PC-9 (cell line): ENCODE measurements at regions not wholly inside any gene's neighbourhood (a gene's known extent, or its start where the extent isn't known, plus 50 kb on each side); places are given as distances from the start of the nearest gene placed in this dataset.
"Not testable (repeated sequence)": the region's sequence is repeated elsewhere in the genome, so short reads cannot be mapped to it uniquely, and the experiment has no call there.

ENCODE experiments used
- BruUV-seq: library from RNA; stranded (reverse); fragments of 400-500 nt; replicated peaks from 2 replicates; lab custom pipeline; 2021; lab: Mats Ljungman, UMichigan
- CTCF ChIA-PET: fragments of 300-600 bp; sonication (Branson Sonifier 250); formaldehyde crosslinking; loops from one replicate; lab custom pipeline; 2022; ENCODE audit warnings: antibody characterized with exemption; lab: Charles Lee
- POLR2A ChIA-PET: fragments of 300-600 bp; sonication (Branson Sonifier 250); formaldehyde crosslinking; loops from one replicate; lab custom pipeline; 2022; ENCODE audit warnings: antibody characterized with exemption; ENCODE audit not compliant: unreplicated experiment; lab: Charles Lee
- DNase-seq, 2 experiments: peaks; one replicate each; pipeline versions ENCODE4 v3.0.0 to v3.0.0-alpha.2; 2015 to 2022; ENCODE audit warnings: mixed read lengths in 1 of 2
- H2AFZ ChIP-seq: fragments of 200-600 bp; sonication (generic); 2 replicates; pipeline ENCODE4 v1.8.1; 2017; ENCODE audit warnings: antibody characterized with exemption
- H3F3A ChIP-seq: fragments of 200-600 bp; sonication (generic); 2 replicates; pipeline ENCODE4 v1.8.1; 2017; ENCODE audit warnings: antibody characterized with exemption, mild to moderate bottlenecking, low read depth; ENCODE audit not compliant: insufficient read depth
- H3K27ac ChIP-seq: fragments of 200-600 bp; sonication (generic); 2 replicates; pipeline ENCODE4 v1.6.1; 2016; ENCODE audit warnings: mixed run types
- H3K27me3 ChIP-seq: fragments of 200-600 bp; sonication (generic); 2 replicates; pipeline ENCODE4 v1.6.1; 2016; ENCODE audit warnings: low read depth, mixed run types; ENCODE audit not compliant: insufficient read depth
- H3K36me3 ChIP-seq: fragments of 200-600 bp; sonication (generic); 2 replicates; pipeline ENCODE4 v1.6.1; 2016; ENCODE audit warnings: low read depth, mixed run types
- H3K4me1 ChIP-seq: fragments of 200-600 bp; sonication (generic); replicated peaks from 2 replicates; pipeline ENCODE4 v1.6.1; 2016; ENCODE audit warnings: mixed run types; ENCODE audit not compliant: insufficient read depth
- H3K4me2 ChIP-seq: fragments of 200-600 bp; sonication (generic); 2 replicates; pipeline ENCODE4 v1.6.1; 2017; ENCODE audit warnings: mixed run types
- H3K4me3 ChIP-seq: fragments of 200-600 bp; sonication (generic); 2 replicates; pipeline ENCODE4 v1.6.1; 2016; ENCODE audit warnings: mixed run types
- H3K79me2 ChIP-seq: fragments of 200-600 bp; sonication (generic); 2 replicates; pipeline ENCODE4 v1.6.1; 2017; ENCODE audit warnings: low read depth, mixed run types
- H3K9me2 ChIP-seq: fragments of 200-600 bp; sonication (generic); 2 replicates; pipeline ENCODE4 v1.8.1; 2017; ENCODE audit warnings: mild to moderate bottlenecking; ENCODE audit not compliant: insufficient read depth
- H3K9me3 ChIP-seq: fragments of 200-600 bp; sonication (generic); 2 replicates; pipeline ENCODE4 v1.8.1; 2016; ENCODE audit warnings: low read depth; ENCODE audit not compliant: insufficient read depth
- H4K20me1 ChIP-seq: fragments of 200-600 bp; sonication (generic); 2 replicates; pipeline ENCODE4 v1.8.1; 2017; ENCODE audit not compliant: insufficient read depth
- EZH2 ChIP-seq: fragments of 200-600 bp; sonication (generic); IDR thresholded peaks from 2 replicates; pipeline ENCODE4 v1.8.0; 2017; ENCODE audit warnings: antibody characterized with exemption, low read depth
- intact Hi-C: fragments of 100-400 bp; cut with micrococcal nuclease; formaldehyde crosslinking; loops from one replicate; pipeline ENCODE4 v1.10.0; 2022; ENCODE audit not compliant: unreplicated experiment
- TF ChIP-seq, protein P1 (sequence below): fragments of 200-600 bp; sonication (generic); conservative IDR thresholded peaks from 2 replicates; pipeline ENCODE4 v1.6.1; 2017; ENCODE audit warnings: mixed run types, antibody characterized with exemption, mild to moderate bottlenecking, moderate library complexity

GRCh38 chr6:156423829-156424228, 353.3 kb upstream of the ARID1B start:
- H3K9me3 ChIP-seq: peaks cover 7% of the 10 kb centered on the region; the same call in 1 of the 2 replicates

GRCh38 chr6:156423075-156423474, 354.1 kb upstream of the ARID1B start:
- H2AFZ ChIP-seq: no peak overlapping the region
- H3K4me1 ChIP-seq: peaks cover 21% of the 10 kb centered on the region
- no peaks in the 10 kb centered on the region for H3K9me2 ChIP-seq
- H3K4me3 ChIP-seq: no peak overlapping the region
- BruUV-seq: no TSS peak
- peaks cover 7% of the 10 kb centered on the region; the same call in 1 of the 2 replicates for H3K9me3 ChIP-seq
- no peaks in the 10 kb centered on the region for H3F3A ChIP-seq
- ChIA-PET POLR2A (no interaction called here), CTCF (no interaction called here)
- H3K27me3 ChIP-seq: no peaks in the 10 kb centered on the region
- no peak overlapping the region for H3K27ac ChIP-seq
- no peaks in the 10 kb centered on the region for H3K36me3 ChIP-seq
- H3K79me2 ChIP-seq: no peaks in the 10 kb centered on the region
- TF ChIP-seq, protein P1, sequence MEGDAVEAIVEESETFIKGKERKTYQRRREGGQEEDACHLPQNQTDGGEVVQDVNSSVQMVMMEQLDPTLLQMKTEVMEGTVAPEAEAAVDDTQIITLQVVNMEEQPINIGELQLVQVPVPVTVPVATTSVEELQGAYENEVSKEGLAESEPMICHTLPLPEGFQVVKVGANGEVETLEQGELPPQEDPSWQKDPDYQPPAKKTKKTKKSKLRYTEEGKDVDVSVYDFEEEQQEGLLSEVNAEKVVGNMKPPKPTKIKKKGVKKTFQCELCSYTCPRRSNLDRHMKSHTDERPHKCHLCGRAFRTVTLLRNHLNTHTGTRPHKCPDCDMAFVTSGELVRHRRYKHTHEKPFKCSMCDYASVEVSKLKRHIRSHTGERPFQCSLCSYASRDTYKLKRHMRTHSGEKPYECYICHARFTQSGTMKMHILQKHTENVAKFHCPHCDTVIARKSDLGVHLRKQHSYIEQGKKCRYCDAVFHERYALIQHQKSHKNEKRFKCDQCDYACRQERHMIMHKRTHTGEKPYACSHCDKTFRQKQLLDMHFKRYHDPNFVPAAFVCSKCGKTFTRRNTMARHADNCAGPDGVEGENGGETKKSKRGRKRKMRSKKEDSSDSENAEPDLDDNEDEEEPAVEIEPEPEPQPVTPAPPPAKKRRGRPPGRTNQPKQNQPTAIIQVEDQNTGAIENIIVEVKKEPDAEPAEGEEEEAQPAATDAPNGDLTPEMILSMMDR: no peak
- TF ChIP-seq EZH2: no peak
- H3K4me2 ChIP-seq: no peak overlapping the region
- intact Hi-C loops: no loop called here
- no peak for DNase-seq
- H4K20me1 ChIP-seq: no peaks in the 10 kb centered on the region

More at GRCh38 chr6:156423829-156424228, 353.3 kb upstream of the ARID1B start:
- H2AFZ ChIP-seq: no peak overlapping the region
- no peak for TF ChIP-seq EZH2
- TF ChIP-seq, protein P1: no peak
- BruUV-seq: no TSS peak
- ChIA-PET POLR2A (no interaction called here), CTCF (no interaction called here)
- no peaks in the 10 kb centered on the region for H3K9me2 ChIP-seq
- H3K36me3 ChIP-seq: no peaks in the 10 kb centered on the region
- H3F3A ChIP-seq: no peaks in the 10 kb centered on the region
- H4K20me1 ChIP-seq: no peaks in the 10 kb centered on the region
- no peak for DNase-seq
- no peak overlapping the region for H3K4me2 ChIP-seq
- H3K27ac ChIP-seq: no peak overlapping the region
- H3K27me3 ChIP-seq: no peaks in the 10 kb centered on the region
- intact Hi-C loops: no loop called here
- H3K4me1 ChIP-seq: peaks cover 13% of the 10 kb centered on the region
- H3K79me2 ChIP-seq: no peaks in the 10 kb centered on the region
- no peak overlapping the region for H3K4me3 ChIP-seq

DNA sequence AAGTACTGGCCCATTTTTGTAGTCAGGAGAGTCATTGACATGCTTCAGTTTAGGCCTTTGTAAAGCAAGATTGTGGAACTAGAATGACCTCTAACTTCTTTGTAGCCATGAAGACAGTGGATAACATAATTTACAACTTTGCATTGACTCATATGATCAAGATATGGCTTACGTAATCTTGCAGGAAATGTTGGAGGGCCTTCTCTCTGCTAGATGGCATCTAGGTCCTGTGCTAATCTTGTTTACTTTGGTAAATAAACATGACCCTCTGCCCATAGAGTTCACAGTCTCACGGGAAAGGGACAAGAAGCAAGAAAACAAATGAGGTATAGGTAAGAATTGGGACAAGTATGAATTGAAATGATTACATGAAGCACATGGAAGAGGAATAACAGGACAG, 355.2 kb upstream of the ARID1B start:
- H3K9me2 ChIP-seq: no peaks in the 10 kb centered on the region
- H3K36me3 ChIP-seq: no peaks in the 10 kb centered on the region
- H3K9me3 ChIP-seq: peaks cover 7% of the 10 kb centered on the region; the same call in 1 of the 2 replicates
- no peaks in the 10 kb centered on the region for H3K27me3 ChIP-seq
- TF ChIP-seq, protein P1: no peak
- TF ChIP-seq EZH2: no peak
- H3K4me2 ChIP-seq: peak overlapping the region; percentile 39
- H4K20me1 ChIP-seq: no peaks in the 10 kb centered on the region
- no peaks in the 10 kb centered on the region for H3K79me2 ChIP-seq
- H2AFZ ChIP-seq: no peak overlapping the region
- no peaks in the 10 kb centered on the region for H3F3A ChIP-seq
- BruUV-seq: no TSS peak
- peak in 1 of 2 experiments; percentile 87 for DNase-seq
- H3K4me3 ChIP-seq: no peak overlapping the region
- peak overlapping the region; percentile 67 for H3K27ac ChIP-seq
- POLR2A ChIA-PET: no interaction called here
- intact Hi-C loops: no loop called here
- CTCF ChIA-PET: no interaction called here
- H3K4me1 ChIP-seq: peaks cover 23% of the 10 kb centered on the region

GRCh38 chr6:156421301-156421700, 355.9 kb upstream of the ARID1B start:
- H3K4me2 ChIP-seq: 0 out of 2 replicates have a peak overlapping the region, but pooled peaks have one; percentile 14
- CTCF ChIA-PET: not testable (repeated sequence)

More at GRCh38 chr6:156421301-156421700, 355.9 kb upstream of the ARID1B start:
- H2AFZ ChIP-seq, H3K36me3 ChIP-seq, intact Hi-C loops, DNase-seq, H3K9me2 ChIP-seq, H3K9me3 ChIP-seq, H4K20me1 ChIP-seq, H3K27me3 ChIP-seq, H3K4me3 ChIP-seq, H3K79me2 ChIP-seq, BruUV-seq, POLR2A ChIA-PET, H3F3A ChIP-seq: not testable (repeated sequence)
- peak overlapping the region; percentile 67 for H3K27ac ChIP-seq
- H3K4me1 ChIP-seq: peaks cover 23% of the 10 kb centered on the region
